RPMI7951 (cell line): ENCODE measurements at regions not wholly inside any gene's neighbourhood (a gene's known extent, or its start where the extent isn't known, plus 50 kb on each side); places are given as distances from the start of the nearest gene placed in this dataset.

Experiments
- DNase-seq: peaks from one replicate; pipeline ENCODE4 v3.0.0-alpha.2; 2012; ENCODE audit warnings: low read depth

DNA sequence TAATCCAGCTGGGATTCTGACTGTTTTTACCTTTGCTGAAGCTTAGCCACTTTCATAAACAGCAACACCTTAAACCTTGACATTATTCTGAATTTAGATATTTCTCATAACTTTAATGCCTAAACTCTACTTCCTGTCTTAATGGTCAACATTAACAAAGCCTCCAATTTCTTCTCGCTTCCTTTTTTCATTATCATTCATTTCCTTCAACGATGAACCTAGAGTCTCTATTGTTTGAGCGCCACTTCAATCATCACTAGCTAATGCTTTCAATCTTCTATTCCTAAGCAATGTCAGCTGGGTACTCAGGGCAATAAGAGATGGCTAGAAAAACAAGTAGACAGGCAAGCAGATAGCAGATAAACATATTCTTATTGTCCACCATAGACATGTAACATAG is 96.6 kb upstream of the TMEM196 start:
- DNase-seq: no peak

DNA sequence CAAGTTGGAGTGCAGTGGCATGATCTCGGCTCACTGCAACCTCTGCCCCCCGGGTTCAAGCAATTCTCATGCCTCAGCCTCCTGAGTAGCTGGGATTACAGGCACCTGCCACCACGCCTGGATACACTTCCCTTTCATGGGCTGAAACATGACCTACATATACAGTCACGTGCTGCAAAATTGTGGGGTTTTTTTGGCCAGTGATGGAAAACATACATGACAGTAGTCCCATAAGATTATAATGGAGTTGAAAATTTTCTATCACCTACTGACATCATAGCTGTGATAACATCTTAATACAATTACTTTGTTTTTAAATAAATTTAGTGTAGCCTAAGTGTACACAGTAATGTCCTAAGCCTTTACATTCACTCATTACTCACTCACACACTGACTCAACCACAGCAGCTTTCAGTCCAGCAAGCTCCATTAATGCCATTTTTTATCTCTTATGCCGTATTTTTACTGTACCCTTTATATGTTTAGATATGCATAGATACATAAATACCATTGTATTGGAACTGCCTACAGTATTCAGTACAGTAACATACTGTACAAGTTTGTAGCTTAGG is 79.9 kb upstream of the TMEM196 start:
- DNase-seq: no peak

DNA sequence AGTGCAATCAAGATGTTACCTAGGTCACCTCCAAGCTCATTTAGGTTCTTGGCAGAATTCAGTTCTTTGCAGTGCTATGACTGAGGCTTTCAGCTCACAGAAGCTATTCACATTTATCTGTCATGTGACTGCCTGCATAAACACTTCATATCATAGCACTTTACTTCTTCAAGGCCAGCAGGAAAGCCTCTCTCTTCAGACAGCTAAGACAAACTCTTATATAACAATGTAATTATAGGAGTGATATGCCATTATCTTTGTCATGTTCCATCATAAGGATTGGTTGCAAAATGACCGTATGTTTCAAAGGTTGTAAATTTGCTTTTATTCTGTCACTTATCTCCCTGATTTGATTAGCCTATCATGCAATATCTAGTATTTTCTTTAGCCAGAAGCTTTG is 78.8 kb upstream of the TMEM196 start:
- no peak for DNase-seq

DNA sequence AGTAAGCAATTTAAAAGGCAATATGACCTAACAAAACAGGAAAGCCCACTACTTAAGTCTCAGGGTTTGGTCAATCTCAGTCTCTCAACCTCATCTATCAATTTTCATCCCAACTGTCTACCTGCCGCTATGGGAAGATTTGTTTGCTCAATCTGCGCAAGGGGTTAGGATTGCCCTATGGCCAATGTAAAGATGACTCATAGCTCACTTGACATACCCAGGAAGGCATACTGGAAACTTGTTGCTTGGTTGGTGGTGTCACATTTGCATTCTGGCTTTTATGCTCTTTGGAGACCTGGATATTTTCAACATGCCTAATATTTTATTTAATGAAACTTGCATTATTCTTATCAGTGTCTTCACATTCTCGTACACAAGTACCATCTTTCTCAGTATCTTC is 78.1 kb upstream of the TMEM196 start:
- DNase-seq: no peak

DNA sequence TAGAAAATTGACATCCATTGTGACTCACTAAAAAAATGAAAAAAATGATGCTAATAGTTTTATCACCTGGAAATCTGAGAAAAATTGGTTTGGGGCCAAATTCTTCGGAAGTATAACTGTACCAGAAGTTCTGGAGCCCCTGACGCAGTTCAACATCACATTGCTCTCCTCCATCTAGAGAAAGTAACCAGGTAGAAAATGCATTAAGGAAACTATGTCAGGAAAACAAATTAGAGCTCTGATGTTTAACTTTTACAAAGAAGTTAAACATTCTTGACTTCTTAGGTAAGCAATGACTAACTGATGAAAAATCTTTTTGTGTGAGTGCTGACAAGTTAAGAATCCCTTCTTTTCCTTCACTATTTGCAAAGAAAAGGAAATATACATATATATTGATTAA is 61.1 kb upstream of the TMEM196 start:
- peak; percentile 42 for DNase-seq

DNA sequence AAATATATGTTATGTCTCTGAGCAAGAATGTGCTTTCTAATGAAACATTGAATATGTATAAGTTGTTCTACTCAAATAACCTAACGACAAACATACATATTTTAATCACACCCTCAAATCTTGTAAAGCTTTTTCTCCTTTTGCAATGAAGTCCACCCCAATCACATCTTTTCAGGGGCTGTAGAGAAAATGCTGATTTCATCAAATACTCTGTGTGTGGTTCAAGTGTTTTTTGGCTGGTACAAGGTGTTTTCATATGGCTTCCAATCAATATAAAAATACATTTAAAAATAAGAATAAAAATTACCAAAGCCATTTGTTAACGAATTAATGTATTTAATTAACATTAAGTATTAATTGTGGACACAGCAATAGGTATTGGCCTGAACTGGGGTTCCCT is 57.2 kb upstream of the TMEM196 start:
- no peak for DNase-seq
